ENCODE measurements at regions not wholly inside any gene's neighbourhood (a gene's known extent, or its start where the extent isn't known, plus 50 kb on each side); places are given as distances from the start of the nearest gene placed in this dataset.

DNA sequence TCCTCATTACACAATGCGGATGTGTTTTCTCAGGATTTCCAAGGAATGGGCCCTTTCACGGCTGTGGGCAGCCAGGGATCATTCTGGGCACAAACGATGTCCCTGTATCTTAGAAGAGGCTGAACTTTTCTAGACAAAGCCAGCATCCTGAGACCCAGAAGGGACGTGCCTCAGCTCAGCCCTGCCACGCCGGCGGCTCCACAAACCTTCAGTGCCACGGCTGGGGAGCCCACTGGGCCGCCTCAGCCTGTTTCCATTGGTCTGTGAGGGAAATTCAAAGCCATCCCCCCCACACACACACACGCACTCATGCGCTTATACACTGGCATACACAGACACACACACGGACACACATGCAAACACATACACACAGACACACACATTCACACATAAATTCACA is 344.9 kb upstream of the MKI67 start:
- H3K4me3 ChIP-seq (ENCODE audit: low read length) = no peak overlapping the region
- DNase-seq (ENCODE audit: low read depth, low spot score) = no peak

DNA sequence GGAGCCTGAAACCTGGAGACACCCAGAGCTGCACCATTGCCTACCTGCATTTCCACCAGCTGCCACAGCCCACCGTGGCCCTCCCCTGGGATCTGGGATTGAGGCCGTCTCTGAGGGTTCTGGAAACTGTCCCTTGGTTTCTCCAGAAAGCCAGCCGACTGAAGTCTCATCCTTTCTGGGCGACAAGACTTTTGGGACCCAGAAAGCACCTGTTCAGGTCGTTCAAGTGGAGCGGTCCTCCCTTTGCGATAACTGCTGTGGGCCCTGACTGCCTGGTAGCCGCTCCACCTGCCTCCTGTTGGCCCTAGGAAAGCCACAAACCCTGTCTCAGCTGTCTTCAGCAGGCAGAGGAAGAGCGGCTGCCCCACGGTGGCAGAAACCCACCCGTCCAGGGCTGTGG is 346.0 kb upstream of the MKI67 start:
- no peak overlapping the region for H3K4me3 ChIP-seq (ENCODE audit: low read length)
- DNase-seq (ENCODE audit: low read depth, low spot score) = no peak

DNA sequence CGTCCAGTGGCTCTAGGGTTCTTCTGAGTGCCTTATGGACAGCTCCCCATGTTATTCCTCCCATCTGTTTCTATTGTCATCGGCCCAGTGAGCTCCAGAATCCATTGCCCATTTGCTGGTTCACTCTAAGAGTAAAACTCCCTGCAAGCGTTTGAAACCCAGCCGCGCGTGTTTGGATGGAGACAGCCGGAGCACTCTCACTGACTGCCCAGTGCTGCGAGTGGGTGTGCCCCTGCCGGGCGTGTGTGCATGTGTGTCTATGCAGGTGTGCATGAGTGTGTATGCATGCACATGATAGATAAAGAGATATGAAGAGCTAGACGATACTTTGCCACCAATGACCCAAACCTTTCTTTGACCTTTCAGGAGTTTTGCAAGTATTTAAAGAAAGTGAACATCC is 347.2 kb upstream of the MKI67 start:
- no peak for DNase-seq (ENCODE audit: low read depth, low spot score)
- no peak overlapping the region for H3K4me3 ChIP-seq (ENCODE audit: low read length)

DNA sequence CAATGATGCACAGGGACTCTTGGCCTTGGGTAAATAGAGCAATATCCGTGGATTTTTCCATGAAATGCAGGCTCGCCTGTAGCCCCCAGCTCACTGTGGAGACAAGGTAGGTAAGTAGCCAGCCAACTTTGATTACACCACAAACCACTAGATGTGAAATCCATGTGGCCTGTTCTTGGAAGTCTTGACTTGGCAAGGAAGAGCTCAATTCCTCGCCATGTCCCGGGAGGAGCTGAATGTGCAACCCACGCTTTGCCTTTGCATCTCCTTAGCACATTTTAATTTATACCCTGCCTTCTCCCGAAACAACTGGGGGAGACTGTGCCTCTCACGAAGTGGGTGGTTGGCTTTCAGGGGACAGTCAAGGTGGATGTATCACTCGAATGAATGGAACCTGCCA is 347.7 kb upstream of the MKI67 start:
- no peak for DNase-seq (ENCODE audit: low read depth, low spot score)
- H3K4me3 ChIP-seq (ENCODE audit: low read length) = no peak overlapping the region

DNA sequence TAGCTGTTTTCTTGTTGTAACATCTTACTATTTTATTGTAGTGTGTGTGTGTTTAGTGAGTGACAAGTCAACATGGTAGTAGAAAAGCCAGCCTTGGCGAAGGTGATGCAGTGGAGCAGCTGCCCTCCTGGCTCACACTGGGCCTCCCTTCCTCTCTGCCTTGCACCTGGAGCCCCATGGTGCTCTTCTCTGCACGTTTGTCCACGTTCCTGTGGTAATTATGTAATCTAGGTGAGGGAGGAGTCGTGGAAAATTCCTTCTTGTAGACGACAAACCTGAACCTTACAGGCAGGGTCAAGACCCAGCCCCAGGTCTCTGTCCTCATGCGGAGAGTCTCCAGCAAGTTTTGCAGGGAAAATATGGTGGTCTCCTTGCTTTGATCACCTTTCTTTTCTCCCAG is 348.3 kb upstream of the MKI67 start:
- H3K4me3 ChIP-seq (ENCODE audit: low read length) = no peak overlapping the region
- no peak for DNase-seq (ENCODE audit: low read depth, low spot score)

- no peak for DNase-seq (ENCODE audit: low read depth, low spot score)
- no peak overlapping the region for H3K4me3 ChIP-seq (ENCODE audit: low read length)
Measured at GRCh38 chr10:128475686-128476367, 349.6 kb upstream of the MKI67 start.

- H3K4me3 ChIP-seq (ENCODE audit: low read length) = no peak overlapping the region
- DNase-seq (ENCODE audit: low read depth, low spot score) = no peak
Measured at GRCh38 chr10:128476368-128476725, 350.1 kb upstream of the MKI67 start.

DNA sequence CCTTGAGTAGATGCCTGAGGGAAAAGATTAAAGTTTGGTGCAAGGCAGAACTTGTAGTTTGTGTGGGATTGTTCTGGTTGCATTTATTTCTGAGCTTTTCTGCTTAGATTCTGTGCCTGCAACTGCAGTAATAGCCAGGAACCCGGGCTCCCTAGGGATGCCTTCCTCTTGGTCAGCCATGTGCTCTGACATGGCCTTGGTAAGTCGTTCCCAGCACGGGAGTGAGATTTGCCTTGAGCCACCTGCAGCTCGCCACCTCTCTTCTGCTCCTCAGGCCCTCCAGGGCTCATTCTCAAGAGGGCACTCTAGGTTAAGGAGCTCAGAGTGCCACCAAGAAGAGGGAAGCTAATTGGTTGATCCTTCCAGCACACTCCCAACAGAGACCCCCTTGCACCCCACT is 350.6 kb upstream of the MKI67 start:
- H3K4me3 ChIP-seq (ENCODE audit: low read length) = no peak overlapping the region
- DNase-seq (ENCODE audit: low read depth, low spot score) = no peak

DNA sequence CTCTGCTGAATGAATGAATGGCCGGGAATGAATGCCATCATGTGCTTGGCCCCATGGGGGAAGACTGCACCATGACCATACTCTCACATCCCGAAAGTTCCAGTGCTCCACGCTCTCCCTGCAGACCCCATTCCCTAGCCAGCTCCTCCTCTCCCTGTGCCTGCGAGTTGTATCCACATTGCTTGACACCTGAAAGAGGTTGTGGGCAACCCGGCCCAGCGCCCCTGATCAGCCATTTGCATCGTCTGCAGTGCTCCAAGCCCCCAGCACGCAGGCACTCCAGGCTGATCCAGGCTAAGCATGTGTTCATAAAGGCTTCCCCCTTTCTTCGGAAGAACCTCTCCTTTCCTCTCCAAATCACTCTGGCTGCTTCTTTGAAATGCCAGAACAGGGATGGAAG is 354.4 kb upstream of the MKI67 start:
- DNase-seq (ENCODE audit: low read depth, low spot score) = no peak
- H3K4me3 ChIP-seq (ENCODE audit: low read length) = no peak overlapping the region

GRCh38 chr10:128481152-128481840 is 355.1 kb upstream of the MKI67 start:
- no peak for DNase-seq (ENCODE audit: low read depth, low spot score)
- H3K4me3 ChIP-seq (ENCODE audit: low read length) = no peak overlapping the region

GRCh38 chr10:128482052-128482451 is 355.8 kb upstream of the MKI67 start:
- H3K4me3 ChIP-seq (ENCODE audit: low read length) = no peak overlapping the region
- DNase-seq (ENCODE audit: low read depth, low spot score) = no peak

DNA sequence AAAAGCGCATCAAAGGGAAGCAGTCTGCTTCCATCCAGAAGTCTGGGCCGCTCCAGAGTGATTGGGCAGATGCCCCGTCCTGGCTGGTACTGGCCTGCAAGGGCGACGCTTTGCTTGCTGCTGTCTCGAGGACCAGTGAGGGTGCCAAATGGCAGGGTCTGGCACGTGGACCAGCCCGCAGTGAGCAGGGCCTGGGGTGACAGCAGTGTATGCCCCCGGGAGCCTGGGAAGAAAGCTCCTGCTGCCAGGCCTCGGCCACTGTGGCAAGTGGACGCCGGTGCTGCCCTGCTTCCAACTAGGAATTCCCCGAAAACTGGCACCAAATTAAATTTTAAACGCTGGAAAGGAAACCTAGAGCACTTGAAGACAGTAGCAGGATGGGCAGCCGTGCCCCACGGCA is 357.0 kb upstream of the MKI67 start:
- no peak overlapping the region for H3K4me3 ChIP-seq (ENCODE audit: low read length)
- DNase-seq (ENCODE audit: low read depth, low spot score) = no peak

GRCh38 chr10:128484041-128484440 is 357.8 kb upstream of the MKI67 start:
- no peak overlapping the region for H3K4me3 ChIP-seq (ENCODE audit: low read length)
- DNase-seq (ENCODE audit: low read depth, low spot score) = no peak

GRCh38 chr10:128485701-128486235 is 359.5 kb upstream of the MKI67 start:
- no peak for DNase-seq (ENCODE audit: low read depth, low spot score)
- no peak overlapping the region for H3K4me3 ChIP-seq (ENCODE audit: low read length)

DNA sequence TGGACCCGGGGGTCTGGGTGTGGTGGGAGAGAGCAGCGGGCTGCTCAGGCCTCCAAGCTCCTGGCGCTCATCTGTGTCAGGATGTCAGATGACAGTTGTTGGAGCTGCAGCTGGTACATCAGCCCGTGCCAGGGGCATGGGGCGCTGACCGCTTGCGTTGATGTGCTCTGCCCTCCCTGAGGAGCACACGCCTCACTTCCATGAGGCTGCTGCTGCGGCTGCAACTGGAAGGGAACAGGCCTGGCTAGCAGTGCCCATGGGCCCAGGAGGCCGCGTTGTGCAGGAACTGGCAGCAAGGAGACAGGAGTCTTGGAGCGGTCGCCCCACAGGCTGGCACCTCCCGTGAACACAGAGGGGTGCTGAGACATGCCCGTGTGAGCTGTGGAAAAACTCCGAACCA is 361.3 kb upstream of the MKI67 start:
- H3K4me3 ChIP-seq (ENCODE audit: low read length) = no peak overlapping the region
- no peak for DNase-seq (ENCODE audit: low read depth, low spot score)

DNA sequence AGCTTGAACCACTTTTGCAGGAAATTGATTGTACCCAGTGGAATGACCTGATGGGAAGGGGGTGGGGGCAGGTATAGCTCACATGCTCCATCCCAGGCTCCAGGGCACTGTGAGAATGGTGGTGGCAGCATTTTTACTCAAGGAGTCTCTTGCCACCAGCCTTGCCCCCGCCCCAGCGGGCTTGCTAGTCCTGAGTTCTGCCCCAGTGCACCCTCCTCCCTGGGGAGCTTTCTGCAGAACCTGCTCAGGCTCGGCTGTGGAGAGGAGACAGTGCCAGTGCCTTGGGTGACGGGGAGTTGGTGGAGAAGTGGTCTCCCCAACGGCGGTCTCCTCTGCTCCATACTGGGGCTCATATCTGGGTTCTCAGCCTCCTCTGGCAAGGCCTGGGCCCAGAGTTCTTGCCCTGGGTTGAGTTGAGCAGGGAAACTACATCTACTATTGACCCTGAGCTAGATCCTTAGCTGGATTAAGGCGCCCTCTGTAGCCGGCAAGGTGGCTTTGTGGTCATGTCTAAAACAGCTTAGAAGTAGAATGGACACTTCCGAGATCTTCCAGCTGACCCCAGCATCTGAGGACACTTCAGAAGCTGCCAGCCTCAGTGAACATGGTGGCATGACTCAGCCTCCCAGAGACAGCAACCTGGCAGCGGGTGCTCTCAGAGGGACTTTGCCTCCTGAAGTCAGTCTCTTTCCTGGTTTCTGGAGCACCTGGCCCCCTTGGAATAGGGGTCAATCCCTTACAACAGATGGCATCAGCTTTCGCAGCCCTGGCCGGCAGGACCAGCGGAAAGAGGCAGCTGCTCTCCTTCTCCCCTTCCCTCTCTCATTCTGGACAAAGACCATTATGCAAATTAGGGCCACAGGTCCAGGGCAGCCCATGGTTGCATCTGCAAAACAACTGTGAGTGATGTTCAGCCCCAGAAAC is 363.4 kb upstream of the MKI67 start:
- no peak for DNase-seq (ENCODE audit: low read depth, low spot score)
- no peak overlapping the region for H3K4me3 ChIP-seq (ENCODE audit: low read length)

DNA sequence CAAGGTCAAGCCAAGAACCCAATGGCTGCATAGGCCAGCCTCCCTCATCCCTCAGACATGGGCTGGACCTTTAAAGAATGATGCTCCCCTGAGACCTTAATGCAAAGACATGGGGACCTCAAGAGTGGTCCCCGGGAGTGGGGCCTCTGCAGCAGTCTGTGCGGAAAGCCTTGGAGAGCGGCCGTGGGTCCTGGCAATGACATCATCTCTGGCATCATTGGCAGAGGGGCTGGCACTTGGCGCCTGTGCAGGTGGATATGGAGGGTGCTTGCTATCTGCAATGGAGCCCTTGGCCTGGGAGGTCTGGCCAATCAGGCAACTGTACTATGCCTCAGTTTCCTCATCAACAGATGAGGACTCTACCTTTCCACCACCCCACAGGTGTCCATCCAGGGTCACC is 365.5 kb upstream of the MKI67 start:
- DNase-seq (ENCODE audit: low read depth, low spot score) = no peak
- no peak overlapping the region for H3K4me3 ChIP-seq (ENCODE audit: low read length)

GRCh38 chr10:128493811-128494210 is 367.6 kb upstream of the MKI67 start:
- no peak overlapping the region for H3K4me3 ChIP-seq (ENCODE audit: low read length)
- DNase-seq (ENCODE audit: low read depth, low spot score) = no peak

GRCh38 chr10:128494665-128495064 is 368.4 kb upstream of the MKI67 start:
- no peak overlapping the region for H3K4me3 ChIP-seq (ENCODE audit: low read length)
- no peak for DNase-seq (ENCODE audit: low read depth, low spot score)

All from Jurkat, Clone E6-1 (cell line).